Liver (tissue), 3 donors: ENCODE measurements at regions not wholly inside any gene's neighbourhood (a gene's known extent, or its start where the extent isn't known, plus 50 kb on each side); places are given as distances from the start of the nearest gene placed in this dataset.

Experiments used
- EGR1 ChIP-seq, 2 donors: IDR thresholded peaks; 2 replicates each; pipeline ENCODE4 v1.6.1; 2016 to 2018; ENCODE audit warnings: antibody characterized with exemption in 2 of 2, low read depth in 2 of 2
- JUND ChIP-seq, 2 donors: IDR thresholded peaks; 2 replicates each; pipeline ENCODE4 v1.6.1; 2016; ENCODE audit warnings: antibody characterized with exemption in 2 of 2
- SP1 ChIP-seq: IDR thresholded peaks from 2 replicates; pipeline ENCODE4 v1.6.1; 2018; ENCODE audit warnings: antibody characterized with exemption, mild to moderate bottlenecking
- TF ChIP-seq, protein P1 (sequence below): fragments of 150-350 bp; IDR thresholded peaks from 2 replicates; pipeline ENCODE4 v1.5.1; 2017; ENCODE audit warnings: improper control_type of control experiment, low read depth, low read length; ENCODE audit not compliant: missing input control
- donor health status: healthy.
- donor health status: healthy.

DNA sequence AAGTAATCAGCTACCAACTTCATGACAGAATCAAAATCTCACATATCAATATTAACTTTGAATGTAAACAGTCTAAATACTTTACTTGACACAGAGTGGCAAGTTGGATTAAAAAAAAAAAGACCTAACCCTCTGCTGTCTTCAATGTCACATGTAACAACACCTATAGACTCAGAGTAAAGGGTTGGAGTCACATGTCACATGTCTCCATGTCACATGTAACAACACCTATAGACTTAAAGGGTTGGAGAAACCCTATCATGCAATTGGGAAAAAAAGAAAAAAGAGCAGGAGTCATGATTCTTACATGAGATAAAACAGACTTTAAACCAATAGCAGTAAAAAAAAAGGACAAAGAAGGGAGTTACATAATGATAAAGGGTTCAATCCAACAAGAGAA lies 665.3 kb upstream of the LRRTM1 start:
- TF ChIP-seq, protein P1, sequence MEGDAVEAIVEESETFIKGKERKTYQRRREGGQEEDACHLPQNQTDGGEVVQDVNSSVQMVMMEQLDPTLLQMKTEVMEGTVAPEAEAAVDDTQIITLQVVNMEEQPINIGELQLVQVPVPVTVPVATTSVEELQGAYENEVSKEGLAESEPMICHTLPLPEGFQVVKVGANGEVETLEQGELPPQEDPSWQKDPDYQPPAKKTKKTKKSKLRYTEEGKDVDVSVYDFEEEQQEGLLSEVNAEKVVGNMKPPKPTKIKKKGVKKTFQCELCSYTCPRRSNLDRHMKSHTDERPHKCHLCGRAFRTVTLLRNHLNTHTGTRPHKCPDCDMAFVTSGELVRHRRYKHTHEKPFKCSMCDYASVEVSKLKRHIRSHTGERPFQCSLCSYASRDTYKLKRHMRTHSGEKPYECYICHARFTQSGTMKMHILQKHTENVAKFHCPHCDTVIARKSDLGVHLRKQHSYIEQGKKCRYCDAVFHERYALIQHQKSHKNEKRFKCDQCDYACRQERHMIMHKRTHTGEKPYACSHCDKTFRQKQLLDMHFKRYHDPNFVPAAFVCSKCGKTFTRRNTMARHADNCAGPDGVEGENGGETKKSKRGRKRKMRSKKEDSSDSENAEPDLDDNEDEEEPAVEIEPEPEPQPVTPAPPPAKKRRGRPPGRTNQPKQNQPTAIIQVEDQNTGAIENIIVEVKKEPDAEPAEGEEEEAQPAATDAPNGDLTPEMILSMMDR, result no peak
- TF ChIP-seq JUND (IDR thresholded peaks at IDR 0.05) (no peak), EGR1 (IDR thresholded peaks at IDR 0.05; ENCODE audit: low read depth in 2 of 2) (no peak), SP1 (no peak)
